NCI-H2227 (cell line): ENCODE measurements at regions not wholly inside any gene's neighbourhood (a gene's known extent, or its start where the extent isn't known, plus 50 kb on each side); places are given as distances from the start of the nearest gene placed in this dataset.
"Not testable (repeated sequence)": the region's sequence is repeated elsewhere in the genome, so short reads cannot be mapped to it uniquely, and the experiment has no call there.

Experiments used
- DNase-seq: peaks from one replicate; lab custom pipeline; 2025; ENCODE audit not compliant: unreplicated experiment; lab: John Stamatoyannopoulos, UW

DNA sequence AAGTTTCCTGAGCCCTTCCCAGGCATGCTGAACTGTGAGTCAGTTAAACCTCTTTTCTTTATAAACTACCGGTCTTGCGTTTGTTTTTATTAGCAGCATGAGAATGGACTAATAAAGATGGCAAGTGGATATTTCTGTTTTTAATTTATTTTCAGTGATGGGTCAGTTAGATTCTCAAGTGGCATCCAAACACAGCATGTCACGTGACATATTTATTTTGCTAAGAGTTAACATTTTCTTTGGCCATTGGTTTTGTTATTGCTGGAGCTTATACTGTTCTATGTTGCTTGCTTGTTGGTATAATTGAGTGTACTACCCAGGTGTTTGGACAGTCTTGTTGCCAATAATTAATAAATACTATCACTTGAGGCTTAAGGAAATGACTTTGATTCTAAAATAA lies 181.7 kb upstream of the MALRD1 start:
- no peak for DNase-seq

DNA sequence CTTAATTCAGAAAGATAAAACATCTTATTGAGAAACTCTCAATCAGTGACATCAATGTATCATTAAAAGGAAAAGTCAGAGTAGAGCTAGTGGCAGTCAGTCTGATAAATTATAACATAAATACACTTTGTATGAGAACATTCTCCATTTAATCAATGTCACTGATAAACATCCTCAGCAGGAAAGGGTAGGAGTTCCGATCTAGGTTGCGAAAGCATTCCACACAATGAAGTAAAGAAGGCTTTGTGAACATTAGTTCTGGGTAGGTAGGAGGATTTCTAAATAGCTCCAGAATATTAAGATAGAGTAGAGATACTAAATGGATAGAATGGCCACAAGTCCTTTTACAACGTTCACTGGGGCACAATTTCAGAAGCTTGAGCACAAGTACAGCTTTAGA lies 179.7 kb upstream of the MALRD1 start:
- no peak for DNase-seq

DNA sequence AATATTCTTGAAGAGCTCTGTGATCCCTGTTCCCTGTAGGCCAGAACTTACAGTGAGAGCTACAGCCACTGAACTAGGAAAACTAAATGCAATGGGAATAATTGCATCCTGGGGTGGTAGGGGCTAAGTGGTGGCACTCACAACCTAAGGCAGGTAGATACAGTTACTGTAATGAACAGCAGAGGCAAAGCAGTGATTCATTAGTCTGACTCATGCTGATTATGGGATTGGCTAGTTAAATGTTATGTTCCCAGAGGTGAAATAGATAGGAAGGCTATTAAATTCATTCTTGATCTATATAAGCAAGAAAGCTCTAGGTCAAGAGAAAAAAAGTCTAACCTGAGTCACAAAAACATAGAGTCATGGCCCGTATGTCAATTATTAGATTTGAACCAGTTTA lies 173.1 kb upstream of the MALRD1 start:
- no peak for DNase-seq

DNA sequence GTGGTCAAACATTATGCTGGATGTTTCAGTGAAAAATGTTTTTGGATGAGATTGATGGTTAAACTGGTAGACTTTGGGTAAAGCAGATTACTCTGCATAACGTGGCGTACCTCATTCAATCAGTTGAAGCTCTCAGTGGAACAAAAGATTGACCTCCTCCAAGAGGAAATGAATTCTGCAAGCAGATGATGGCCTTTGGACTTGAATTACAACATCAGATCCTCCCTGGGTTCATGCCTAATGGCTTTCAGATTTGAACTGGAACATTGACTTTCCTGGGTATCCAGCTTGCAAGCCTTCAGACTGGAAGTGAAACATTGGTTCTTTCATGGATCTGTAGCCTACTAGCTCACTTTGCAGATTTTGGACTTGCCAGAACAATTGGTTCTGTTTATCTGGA lies 169.3 kb upstream of the MALRD1 start:
- no peak for DNase-seq

DNA sequence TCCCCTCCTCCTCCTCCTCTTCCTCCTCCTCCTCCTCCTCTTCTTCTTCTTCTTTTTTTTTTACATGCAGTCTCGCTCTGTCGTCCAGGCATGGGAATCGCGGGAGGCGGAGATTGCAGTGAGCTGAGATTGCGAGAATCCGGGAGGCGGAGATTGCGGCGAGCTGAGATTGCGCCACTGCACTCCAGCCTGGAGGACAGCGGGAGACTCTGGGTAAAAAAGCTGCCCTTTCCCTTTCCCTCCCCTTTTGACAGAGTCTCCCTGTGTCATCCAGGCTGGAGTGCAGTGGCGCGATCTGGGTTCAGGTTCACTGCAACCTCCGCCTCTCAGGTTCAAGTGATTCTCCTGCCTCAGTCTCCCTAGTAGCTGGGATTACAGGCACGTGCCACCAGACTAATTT lies 168.1 kb upstream of the MALRD1 start:
- no peak for DNase-seq

DNA sequence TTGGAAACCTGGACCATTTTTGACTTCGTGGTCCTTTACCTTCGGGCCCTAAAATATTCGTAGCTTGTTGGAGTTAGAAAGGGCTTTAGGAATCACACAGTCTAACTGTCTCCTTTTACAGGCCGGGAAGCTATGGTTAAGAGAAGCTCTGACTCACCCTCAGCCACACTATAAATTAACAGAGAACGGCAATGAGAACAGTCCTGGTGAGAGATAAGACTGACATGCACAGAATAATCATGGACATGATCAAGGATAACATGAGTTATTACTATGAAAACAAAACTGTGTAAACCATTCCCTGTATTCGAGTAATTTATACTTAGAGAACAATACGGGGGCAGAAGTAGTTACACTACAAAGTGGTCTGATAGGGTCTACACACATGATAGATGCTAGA lies 162.5 kb upstream of the MALRD1 start:
- DNase-seq, result no peak

DNA sequence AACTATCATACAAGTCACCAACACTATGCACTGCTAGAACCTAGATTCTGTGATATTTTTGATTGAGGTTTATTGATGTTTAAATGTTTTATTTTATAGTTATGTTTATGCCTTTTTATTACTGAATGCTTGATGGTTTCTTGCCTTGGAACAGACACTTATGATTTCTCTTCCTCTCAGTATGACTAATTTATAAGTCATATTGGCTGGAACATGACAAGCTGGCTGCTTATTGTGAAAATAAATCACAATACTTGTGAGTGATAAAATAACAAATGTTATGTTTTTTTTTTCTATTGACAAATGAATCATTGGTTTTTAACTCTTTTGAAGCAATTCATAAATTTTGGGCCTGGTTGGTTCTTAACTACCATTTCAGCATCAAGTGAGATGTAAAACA lies 142.0 kb upstream of the MALRD1 start:
- DNase-seq, result no peak

DNA sequence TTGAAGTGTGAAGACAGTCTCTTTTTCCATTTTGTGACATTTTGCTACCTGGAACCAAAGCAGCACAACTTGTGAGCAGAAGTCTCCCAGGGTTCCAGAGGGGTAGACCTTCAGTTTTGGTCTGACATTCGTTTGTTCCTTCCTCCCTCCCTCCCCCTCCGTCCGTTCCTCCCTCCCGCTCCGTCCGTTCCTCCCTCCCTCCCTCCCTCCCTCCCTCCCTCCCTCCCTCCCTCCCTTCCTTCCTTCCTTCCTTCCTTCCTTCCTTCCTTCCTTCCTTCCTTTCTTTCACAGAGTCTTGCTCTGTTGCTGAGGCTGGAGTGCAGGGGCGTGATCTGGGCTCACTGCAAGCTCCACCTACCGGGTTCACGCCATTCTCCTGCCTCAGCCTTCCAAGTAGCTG lies 131.2 kb upstream of the MALRD1 start:
- DNase-seq, result not testable (repeated sequence)

DNA sequence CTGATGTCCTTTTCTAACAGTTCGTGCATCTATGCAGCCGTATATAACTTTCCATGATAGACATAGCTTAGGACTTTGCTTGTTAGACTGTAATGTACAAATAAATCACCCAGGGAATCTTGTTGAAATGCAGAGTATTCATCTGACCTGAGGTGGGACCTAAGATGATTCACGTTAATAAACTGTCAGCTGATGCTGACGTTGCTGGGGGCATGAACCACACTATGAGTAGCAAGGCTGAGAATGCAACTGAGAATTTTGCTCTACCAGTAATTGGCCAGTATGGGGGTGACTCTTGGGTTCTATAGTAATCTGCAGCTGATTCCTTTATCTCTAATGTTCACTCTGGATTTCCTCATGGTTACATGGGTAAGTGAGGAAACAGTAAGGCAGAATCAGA lies 130.1 kb upstream of the MALRD1 start:
- no peak for DNase-seq

DNA sequence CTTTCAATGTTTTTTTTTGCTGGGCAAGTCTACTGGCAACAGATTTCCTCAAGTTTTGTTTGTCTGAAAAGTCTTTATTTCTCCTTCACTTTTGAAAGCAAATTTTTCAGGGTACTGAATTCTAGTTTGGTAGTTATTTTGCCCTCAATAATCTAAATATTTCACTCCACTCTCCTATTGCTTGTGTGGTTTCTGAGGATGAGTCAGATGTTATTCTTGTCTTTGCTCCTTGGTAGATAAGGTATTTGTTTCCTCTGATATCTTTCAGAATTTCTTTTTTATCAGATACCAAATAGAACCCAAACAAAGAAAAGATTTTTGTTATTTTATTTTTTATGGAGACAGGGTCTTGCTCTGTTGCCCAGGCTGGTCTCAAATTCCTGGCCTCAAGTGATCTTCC lies 99.2 kb upstream of the MALRD1 start:
- no peak for DNase-seq

DNA sequence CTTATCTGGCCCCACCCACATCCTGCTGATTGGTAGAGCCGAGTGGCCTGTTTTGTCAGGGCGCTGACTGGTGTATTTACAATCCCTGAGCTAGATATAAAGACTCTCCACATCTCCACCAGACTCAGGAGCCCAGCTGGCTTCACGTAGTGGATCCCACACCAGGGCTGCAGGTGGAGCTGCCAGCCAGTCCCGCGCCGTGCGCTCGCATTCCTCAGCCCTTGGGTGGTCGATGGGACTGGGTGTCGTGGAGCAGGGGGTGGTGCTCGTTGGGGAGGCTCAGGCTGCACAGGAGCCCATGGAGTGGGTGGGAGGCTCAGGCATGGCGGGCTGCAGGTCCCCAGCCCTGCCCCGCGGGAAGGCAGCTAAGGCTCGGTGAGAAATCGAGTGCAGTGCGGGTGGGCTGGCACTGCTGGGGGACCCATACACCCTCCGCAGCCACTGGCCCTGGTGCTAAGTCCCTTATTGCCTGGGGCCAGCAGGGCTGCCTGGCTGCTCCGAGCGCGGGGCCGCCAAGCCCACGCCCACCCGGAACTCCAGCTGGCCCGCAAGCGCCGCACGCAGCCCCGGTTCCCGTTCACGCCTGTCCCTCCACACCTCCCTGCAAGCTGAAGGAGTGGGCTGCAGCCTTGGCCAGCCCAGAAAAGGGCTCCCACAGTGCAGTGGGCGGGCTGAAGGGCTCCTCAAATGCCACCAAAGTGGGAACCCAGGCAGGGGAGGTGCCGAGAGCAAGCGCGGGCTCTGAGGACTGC lies 97.4 kb upstream of the MALRD1 start:
- not testable (repeated sequence) for DNase-seq

DNA sequence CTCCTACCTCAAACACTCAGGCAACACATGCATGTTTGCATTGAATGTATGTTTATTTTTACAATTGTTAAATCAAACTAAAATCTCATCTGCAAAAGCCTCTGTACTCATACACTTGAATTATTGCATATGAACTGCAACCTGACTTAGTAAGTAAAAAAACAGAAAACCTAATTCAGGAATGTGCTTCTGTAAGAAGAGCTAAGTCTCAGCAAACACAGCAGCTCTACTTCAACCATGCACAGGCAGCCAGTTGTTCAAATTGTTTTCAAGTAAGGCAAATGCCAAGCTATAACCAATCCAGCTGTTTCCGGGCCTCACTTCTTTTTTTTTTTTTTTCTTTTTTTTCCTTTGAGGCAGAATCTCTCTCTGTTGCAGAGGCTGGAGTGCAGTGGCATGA lies 93.5 kb upstream of the MALRD1 start:
- no peak for DNase-seq

DNA sequence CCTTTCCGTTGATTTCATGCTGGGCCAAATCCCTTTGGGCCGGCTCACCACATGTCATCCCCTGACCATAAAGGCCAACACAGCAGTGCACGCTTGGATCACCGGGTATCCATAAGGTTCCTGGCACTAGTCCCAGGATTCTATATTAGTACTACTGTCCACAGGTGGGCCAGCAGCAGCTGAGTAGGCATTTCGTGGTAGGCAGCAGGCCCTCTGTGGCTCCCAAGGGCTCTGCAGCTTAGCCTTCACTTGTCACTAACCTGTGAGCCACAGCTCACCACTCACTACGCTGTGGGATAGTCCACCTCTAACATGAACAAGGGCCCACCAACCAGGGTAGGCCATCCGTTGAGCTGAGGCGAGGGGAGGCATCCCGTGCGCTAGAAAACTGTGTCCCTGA lies 89.2 kb upstream of the MALRD1 start:
- no peak for DNase-seq

DNA sequence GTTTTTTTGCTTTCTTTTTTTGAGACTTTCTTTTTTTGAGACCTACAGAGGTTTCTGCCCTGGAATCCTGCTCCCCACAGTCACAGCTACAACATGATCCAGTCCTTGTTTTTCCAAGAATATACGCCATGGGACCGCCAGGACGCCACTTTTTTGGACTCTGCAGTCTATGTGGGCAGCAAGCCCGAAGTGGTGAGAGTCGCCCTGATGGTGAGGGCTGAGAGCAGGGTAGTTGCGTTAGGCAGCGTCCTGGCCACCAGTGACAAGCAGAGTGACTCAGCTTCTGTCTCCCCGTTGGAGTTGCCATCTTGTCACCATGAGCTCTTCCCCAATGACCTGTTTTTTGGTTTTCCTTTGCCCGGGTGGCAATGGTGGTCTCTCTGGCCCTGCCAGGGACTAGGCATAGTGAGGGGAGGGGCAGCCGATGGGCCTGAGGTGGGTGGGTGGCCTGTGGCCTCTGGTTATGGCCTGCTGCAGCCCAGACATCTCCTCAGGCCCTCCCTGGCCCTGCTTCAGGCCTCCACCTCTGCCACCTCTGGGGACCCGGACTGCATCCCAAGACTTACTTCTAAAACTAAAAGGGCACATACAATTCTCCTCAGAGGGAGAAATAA lies 88.0 kb upstream of the MALRD1 start:
- DNase-seq, result no peak

DNA sequence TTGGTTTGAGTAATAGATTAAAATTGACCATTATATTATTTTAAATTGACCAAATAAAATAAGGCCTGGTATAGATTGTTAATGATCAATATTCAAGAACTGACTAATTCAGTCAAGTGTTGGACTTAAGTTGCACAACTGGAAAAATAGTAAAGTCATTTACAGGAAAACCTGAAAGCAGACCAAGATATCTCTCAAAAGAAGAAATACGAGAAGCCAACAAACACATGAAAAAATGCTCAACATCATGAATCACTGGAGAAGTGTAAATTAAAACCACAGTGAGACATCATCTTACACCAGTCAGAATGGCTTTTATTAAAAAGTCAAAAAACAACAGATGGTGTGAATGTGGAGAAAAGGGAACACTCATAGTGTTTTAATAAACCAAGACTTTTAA lies 80.4 kb upstream of the MALRD1 start:
- DNase-seq, result no peak

DNA sequence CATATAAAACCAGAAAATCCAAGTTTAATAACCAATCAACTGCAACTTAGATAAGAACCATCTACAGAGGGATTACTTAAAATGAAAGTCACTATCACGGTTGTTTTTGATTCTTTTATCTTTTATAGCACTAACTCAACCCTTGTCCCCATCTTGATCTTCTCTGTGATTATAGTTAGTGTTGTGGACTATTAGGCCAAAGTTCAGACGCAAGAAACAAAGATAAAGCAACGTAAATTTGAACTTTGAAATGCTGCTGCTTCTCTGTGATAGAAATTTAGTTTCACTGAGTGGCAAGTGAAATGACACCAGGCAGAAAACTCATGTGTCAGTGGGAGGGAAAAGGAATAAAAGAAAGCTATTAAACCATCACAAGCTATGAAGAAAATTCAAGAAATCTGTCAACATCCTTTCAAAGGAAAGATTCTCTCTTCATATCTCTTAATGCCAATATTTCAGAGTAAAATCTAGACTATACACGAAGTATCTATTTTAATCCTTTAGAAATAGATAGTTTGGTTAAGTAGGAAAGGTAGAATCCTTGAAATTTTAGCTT lies 71.8 kb upstream of the MALRD1 start:
- no peak for DNase-seq

DNA sequence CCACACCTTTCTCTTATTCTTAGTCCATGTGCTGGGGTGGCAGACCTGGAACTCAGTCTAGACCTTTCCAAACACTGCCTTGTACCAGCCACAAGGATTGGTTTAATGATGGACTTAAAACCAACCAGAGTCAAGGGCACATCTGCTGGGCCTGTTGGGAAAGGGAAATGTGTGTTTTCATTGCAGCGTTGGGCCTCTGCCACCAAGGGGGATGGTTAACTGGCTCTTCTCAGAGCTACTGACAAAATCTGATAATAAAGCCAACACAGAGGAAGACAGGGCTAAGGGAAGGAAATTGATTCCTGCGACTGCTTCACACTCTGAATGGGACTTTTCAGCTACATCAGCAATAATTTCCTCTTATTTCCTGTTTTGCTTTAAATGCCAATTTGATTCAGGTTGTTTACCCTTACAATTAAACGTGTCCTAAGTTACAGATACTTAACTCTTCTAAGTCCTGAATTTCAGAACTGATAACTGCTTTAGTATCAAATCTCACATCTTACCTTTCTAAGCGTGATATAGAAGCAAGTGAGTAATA lies 68.4 kb upstream of the MALRD1 start:
- no peak for DNase-seq

DNA sequence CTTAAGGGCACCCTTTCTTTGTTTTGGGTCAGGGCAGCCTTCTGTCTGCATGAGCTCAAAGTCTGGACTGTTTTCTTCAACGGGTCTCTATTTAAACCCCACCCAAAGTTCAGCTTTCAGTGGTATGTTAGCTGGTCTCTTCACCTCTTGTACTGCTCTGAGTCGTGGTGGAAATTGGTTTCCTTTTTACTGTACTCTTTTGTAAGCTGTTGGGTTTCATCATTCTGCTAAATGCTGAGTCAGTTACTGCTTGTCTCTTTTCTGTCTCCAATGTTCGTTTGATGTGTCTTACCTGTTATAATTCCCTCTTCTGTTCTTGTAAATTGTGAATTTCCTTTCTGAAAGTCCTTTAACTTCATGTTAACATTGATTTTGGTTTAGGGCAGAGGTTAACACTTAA lies 64.1 kb upstream of the MALRD1 start:
- DNase-seq, result no peak

DNA sequence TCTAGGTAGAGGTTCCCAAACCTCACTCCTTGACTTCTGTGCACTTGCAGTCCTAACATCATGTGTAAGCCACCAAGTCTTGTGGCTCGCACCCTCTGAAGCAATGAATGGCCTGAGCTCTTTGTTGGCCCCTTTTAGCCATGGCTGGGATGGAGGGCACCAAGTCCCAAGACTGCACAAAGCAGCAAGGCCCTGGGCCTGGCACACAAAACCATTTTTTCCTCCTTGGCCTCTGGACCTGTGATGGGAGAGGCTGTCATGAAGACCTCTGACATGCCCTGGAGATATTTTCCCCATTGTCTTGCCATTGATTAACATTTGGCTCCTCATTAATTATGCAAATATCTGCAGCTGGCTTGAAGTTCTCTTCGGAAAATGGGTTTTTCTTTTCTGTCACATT lies 60.3 kb upstream of the MALRD1 start:
- no peak for DNase-seq
